ENCODE measurements at regions not wholly inside any gene's neighbourhood (a gene's known extent, or its start where the extent isn't known, plus 50 kb on each side); places are given as distances from the start of the nearest gene placed in this dataset.
"Not testable (repeated sequence)": the region's sequence is repeated elsewhere in the genome, so short reads cannot be mapped to it uniquely, and the experiment has no call there.

DNA sequence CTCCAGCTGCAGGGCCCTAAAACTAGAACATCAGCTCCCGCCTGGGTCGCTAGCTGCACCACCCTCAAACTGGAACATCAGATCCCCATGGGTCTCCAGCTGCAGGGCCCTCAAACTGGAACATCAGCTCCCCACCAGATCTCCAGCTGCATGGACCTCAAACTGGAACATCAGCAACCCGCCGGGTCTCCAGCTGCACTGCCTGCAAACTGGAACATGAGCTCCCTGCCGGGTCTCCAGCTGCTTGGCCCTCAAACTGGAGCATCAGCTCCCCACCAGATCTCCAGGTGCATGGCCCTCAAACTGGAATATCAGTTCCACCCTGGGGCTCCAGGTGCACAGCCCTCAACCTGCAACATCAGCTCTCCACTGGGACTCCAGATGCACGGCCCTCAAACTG is 82.7 kb downstream of the TFRC start:
- DNase-seq (ENCODE audit: low read depth in 3 of 3, low spot score in 2 of 3): not testable (repeated sequence)

DNA sequence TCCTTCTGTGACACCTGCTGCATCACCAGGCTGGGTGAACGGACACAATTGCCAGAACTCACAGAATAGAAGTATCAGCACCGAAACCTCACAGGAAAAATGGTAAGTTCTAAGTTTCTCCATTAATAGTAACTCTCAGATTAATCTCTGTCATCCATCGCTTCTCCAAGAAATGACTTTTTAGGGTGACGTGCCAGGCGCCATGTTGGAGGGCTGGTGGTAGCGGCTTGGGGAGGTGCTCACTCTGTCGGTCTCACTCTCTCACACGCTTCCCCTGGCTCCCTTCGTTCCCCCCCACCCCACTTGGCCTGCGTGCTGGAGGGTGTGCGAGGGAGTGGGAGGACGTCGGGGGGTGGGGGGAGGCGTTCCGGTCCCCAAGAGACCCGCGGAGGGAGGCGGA is 85.6 kb downstream of the TFRC start:
- not testable (repeated sequence) for DNase-seq (ENCODE audit: low read depth in 3 of 3, low spot score in 2 of 3)

DNA sequence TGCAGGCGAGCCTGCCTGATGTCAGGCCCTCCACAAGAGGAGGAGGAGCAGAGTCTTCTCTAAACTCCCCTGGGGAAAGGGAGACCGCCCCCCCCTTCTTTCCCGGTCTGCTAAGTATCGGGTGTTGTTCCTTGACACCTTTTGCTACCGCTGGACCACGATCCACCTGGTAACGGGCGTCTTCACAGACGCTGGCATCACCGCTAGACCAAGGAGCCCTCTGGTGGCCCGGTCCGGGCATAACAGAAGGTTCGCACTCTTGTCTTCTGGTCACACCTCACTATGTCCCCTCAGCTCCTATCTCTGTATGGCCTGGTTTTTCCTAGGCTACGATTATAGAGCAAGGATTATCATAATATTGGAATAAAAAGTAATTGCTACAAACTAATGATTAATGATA is 86.0 kb upstream of the TNK2 start:
- DNase-seq (ENCODE audit: low read depth in 3 of 3, low spot score in 2 of 3): not testable (repeated sequence)

DNA sequence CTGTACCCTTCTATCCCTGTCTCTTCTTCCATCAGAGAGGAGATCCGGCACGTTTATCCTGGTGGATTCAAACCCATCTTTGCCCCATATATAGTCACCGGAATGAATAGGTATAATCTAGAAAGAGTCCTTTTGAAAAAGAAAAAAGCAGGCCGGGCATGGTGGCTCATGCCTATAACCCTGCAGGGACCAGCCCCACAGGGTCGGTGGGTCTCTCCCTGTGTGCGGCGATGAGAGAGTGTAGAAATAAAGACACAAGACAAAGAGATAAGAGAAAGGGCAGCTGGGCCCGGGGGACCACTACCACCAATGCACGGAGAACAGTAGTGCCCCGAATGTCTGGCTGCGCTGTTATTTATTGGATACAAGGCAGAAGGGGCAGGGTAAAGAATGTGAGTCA is 85.3 kb upstream of the TNK2 start:
- DNase-seq (ENCODE audit: low read depth in 3 of 3, low spot score in 2 of 3): not testable (repeated sequence)

DNA sequence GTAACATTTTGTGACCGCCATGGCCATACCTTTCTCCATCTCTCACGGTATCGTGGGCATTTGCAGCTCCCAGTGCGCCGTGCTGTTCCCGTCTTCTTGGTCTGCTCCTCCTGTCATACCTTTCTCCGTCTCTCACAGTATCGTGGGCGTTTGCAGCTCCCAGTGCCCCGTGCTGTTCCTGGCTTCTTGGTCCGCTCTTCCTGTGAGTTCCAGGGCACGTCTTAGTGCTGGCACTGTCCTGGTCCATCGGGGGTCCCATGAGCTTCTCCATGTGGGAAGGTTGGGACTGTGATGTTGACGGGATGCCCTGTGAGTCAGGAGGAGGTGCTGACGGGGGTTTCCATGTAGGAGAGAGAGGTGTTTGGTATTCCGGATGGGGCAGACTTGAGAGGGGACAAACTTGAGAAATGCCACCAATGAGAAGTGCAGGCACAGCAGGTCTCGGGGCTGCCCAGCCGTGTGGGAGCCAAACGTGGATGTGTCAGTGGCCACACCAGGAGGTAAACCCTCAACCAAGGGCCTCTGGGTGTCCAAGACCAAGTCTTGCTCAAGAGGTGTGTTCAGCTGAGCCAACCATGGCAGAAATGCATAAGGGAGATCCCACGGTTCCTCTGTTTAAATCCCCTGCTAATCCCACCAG is 84.7 kb upstream of the TNK2 start:
- not testable (repeated sequence) for DNase-seq (ENCODE audit: low read depth in 3 of 3, low spot score in 2 of 3)

DNA sequence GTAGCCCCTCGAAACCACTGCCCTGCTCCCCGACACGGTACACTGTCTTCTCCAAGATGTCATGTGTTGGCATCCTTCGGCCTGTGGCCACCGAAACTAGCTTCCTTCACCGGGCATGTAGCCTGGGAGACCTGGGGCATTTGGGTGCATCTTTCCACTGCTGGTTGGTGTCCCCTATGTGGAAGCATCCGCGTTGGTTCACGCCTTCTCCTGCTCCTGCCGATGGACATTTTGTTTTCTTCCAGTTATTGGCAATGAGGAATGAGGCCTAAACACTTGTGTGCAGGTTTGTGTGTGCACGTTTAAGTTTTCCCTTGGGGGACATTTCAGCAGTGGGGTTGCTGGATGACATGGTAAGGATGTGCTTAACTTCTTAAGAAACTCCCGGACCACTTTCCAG is 83.6 kb upstream of the TNK2 start:
- not testable (repeated sequence) for DNase-seq (ENCODE audit: low read depth in 3 of 3, low spot score in 2 of 3)

DNA sequence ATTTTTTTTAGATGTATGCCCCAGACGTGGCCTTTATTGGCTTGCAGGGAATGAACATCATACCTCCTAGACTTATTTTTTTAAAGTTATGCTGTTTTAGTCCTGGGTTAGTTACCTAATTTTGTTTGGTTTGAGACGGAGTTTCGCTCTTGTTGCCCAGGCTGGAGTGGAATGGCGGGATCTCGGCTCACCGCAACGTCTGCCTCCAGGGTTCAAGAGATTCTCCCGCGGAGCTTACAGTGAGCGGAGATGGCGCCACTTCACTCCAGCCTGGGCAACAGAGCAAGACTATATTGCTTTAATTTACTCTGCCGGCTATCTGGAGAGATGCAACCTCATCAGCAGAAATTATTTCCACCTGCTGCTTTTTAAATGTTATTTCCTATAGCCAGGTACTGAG is 82.9 kb upstream of the TNK2 start:
- not testable (repeated sequence) for DNase-seq (ENCODE audit: low read depth in 3 of 3, low spot score in 2 of 3)

DNA sequence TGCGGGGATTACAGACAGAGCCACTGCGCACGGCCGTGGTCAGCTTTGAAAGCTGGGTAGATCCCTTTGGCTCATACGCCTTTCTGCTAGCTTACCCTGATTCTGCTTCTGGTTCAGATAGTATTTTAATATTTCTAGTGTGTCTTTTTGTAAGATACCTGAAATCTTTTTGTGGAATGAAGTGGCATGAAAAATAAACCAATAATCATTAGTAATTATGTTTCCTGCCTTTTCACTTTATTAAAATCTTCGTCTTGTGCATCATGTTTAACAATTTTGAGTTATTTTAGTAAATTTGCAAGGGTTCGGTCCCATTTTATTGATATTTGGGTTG is 82.5 kb upstream of the TNK2 start:
- DNase-seq (ENCODE audit: low read depth in 3 of 3, low spot score in 2 of 3): not testable (repeated sequence)

DNA sequence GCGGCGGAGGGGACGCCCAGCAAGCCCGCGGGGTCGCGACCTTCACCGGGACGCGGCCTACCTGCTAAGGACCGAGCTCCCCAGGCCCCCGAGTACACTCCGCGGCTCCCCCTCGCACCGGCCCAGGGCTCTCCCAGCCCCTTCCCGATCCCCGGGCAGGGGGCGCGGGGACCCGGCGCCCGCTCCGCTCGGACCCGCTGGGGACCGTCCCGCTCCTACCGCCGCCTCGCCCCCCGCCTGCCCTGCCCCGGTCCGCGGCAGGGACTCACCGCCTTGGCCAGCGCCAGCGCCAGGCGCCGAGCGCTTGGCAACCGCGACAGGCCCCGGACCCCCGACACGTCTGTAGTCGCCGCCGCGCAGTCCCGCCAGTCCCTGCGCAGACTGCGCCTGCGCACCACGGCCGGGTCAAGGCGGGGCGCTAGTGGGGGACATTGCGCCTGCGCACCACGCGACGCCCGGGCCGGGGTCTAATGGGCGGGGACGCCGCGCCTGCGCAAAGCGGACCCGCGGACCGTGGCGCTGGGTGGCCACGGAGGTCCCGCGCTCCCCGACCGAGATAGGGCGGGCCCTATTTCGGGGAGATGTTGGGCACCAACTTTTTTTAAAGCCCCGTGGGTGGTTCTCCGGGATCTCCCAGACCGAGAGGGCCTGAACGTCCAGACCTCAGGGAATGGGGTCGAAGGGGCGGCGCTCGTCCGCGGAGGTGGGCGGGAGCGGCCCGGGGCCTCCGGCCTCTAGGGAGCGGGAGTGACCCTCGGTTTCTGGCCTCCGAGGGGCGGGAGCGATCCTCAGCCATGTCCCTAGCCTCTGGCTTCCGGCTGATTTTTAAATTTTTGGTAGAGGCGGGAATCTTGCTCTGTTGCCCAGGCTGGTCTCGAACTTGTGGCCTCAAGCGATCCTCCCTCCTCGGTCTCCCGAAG is 81.8 kb upstream of the TNK2 start:
- DNase-seq (ENCODE audit: low read depth in 3 of 3, low spot score in 2 of 3): peak in 2 of 3 donors; percentile 47 to 76

DNA sequence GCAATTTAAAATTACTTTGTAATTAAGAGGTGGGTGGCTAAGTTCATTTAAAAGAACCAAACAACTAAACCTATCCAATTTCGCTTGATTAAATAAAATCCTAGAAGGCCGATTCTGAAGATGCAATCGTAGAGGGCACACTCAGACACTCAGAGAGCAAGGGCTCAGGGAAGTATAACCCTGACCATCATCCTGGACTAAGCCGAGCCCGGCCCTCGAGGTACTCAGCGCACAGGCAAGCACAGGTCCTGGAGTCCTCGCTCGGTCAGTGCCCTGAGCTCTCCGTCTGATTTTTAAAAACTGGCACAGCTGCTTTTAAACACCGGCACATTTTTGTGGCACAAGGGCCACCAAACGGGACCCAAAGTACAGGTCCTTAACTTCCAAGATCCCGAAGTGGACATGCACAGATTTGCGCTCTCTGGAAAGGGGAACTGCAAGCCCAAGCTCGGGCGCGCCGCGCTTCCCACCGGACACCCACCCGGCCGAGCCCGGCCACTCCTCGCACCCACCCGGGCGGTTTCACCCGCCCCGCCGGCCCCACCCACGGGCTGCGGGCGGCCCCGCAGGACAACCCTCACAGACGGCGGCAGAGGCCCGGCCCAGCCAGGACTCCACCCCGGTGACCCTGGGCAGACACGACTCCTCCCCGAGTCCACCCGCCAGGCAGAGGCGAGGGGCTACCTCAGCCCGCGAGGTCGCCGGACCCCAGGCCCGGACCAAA is 81.0 kb upstream of the TNK2 start:
- not testable (repeated sequence) for DNase-seq (ENCODE audit: low read depth in 3 of 3, low spot score in 2 of 3)

DNA sequence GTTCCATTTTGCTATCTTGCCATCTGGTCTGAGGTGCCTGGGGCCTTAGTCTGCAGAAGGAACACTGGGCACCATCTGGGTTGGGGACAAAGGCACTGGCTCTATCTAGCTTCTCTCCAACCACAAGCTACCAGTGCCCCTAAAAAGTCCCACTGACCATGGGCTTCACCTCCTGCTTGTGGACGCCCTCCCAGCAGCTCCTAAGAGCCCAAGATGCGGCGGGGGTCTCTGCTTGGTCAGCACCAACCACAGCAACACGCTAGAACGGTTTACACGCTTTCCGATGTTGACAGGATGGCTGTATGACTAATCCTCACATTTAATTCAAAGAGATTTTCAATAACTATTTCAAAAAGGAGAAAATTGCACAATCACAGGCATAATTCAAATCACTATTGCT is 80.4 kb upstream of the TNK2 start:
- DNase-seq (ENCODE audit: low read depth in 3 of 3, low spot score in 2 of 3): not testable (repeated sequence)

DNA sequence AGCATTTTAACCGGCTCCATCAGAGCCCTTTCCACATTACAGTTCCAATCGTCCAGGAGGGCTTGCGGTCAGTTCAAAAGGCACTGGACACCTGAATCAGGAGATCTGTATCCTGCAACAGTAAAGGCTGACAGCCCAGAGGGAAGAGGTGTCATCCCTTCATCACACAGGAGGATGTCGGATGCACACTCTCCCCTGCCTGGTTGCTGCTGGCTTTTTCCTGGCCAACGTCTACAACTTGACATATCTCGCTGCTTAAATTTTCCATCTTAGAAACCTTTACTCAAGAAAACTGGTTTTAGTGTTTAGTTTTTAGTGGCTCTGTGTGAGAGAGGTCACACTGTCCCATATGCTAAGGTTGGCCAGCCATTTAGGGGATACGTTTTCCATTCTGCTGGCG is 78.7 kb upstream of the TNK2 start:
- not testable (repeated sequence) for DNase-seq (ENCODE audit: low read depth in 3 of 3, low spot score in 2 of 3)

DNA sequence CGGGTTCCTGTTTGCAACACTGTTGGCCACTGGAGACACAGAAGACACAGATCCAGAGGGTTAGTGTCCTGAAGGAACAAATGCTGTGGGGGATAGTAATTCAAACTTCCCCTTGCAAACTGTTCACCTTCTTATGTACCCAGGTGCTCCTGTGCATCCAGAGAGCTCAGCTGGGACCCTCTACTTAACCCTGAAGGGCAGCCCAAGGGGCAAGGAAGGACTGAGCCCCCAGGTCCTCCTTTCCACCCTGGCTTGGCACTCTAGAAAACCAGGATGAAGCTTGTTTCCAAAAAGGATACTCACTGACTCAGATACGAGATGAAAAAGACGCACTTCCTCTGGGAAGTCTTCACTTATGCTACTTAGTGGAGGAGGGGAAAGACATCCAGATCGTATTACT is 78.2 kb upstream of the TNK2 start:
- DNase-seq (ENCODE audit: low read depth in 3 of 3, low spot score in 2 of 3): not testable (repeated sequence)

DNA sequence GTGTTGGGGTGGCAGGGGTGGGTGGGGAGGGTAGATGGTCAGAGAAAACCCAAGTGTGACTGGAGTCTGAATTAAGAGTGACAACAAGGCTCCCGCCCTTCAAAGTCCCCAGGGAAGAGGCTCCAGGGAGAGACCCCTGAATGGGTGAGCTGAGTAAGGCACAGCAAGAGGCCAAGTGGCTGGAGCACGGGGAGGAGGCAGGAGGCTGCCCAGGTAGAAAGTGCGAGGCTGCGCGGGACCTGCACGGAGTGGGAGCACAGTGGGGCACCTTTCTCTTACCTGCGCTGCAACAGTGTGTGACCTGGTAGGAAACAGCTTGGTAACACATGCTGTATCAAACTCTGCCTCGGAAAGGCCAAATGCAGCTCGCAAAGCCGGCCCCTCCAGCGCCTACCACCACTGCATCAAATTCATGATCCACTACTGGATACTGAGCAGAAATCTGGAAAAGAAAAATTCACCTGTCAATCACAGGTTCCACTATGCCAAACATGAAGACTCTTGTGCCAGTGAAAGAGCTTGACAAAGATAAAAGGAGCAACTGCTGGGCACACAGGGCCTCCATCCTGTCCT is 77.1 kb upstream of the TNK2 start:
- not testable (repeated sequence) for DNase-seq (ENCODE audit: low read depth in 3 of 3, low spot score in 2 of 3)

DNA sequence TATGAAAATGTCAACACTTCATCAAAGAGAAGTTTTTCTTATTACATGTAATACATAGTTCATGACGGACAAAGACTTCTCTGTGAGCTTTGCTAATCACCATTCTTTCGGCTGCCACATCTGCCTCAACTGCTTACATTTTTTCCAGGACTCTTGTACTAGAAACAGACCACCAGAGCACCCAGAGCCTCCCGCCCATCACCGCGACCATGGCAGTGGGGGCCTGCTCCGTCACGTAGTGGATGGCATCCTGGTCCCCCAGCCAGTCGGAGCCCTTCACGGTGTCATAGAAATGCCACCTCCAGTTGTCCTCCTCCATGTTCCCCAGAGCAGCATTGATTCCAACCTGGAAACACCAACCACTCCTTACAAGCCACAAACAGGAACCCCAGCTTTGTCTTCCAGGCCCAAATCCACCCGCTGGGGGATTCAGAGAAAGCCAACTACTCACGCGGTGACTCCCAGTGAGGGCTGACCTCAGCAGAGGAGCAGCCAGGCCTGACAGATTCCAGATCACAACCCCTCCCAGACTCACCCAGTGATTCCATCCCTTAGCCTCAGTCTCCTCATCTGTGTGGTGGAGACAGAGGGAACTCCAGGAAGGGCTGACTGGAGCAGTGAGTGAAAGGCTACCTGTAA is 76.2 kb upstream of the TNK2 start:
- DNase-seq (ENCODE audit: low read depth in 3 of 3, low spot score in 2 of 3): not testable (repeated sequence)

DNA sequence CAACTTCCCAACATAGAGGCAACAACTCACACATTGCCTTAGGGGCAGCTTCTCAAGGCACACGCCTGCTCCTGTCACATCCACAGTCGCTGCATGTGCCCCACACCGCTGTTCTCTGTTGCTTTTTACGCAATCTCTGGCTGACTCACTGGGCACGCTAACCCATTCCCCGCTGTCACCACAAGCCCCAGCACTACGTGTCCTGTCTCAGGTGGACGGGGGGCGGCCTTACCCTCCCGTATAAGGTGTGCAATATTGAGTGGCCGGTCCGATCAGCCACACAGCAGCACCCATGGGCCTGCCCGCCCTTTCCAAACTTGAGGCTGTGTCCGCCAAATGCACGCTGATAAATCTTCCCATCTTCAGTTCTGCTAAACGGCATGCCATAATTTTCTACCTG is 75.5 kb upstream of the TNK2 start:
- DNase-seq (ENCODE audit: low read depth in 3 of 3, low spot score in 2 of 3): not testable (repeated sequence)

DNA sequence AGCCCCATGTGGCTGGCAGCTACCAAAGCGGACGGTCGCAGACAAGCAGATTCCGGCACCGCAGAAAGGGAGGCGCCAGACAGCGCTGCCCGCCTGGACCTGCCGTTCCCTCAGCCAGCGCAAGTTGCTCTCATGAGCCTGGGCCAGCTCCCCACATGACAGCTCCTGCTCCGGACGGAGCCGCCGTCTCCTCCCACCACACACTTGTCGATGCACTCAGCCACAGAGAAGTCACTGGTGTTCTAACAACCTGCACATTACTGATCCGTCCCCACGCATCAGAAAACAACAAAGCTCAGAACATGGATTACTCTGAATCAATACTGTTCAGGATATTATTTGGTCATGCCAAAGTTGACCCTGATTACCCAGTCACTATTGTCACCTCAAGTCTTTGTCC is 74.4 kb upstream of the TNK2 start:
- not testable (repeated sequence) for DNase-seq (ENCODE audit: low read depth in 3 of 3, low spot score in 2 of 3)

DNA sequence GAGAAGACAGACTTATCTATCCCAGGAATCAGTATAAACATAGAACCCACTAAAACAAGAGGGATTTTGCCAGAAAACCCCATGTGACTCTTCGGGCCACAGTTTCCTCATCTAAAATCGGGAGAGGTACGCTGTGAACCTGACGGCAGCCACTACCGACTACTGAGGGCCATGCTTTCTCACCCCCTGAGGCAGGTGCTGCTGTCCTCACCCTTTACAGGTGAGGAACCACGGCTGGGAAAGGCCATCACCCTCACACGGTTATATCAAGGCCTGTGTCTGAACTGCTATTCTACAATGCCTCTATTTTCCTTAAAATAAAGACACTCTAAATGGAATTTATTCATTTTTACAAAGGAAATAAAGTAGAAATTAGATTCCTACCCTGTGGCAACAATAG is 73.4 kb upstream of the TNK2 start:
- DNase-seq (ENCODE audit: low read depth in 3 of 3, low spot score in 2 of 3): not testable (repeated sequence)

DNA sequence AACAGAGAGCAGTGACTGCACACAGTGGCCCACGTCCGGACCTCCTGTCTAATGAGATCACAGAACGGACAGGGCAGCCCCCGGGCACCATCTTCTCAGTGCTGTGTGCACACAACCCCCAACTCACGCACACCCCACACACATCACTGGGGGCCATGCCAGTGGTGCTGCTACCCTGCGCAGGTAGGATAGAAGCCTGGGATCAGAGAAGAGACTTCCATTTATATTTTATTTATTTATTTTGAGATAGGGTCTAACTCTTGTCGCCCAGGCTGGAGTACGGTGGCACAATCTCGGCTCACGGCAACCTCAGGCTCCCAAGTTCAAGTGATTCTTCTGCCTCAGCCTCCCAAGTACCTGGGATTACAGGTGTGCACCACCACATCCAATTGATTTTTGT is 71.5 kb upstream of the TNK2 start:
- not testable (repeated sequence) for DNase-seq (ENCODE audit: low read depth in 3 of 3, low spot score in 2 of 3)

DNA sequence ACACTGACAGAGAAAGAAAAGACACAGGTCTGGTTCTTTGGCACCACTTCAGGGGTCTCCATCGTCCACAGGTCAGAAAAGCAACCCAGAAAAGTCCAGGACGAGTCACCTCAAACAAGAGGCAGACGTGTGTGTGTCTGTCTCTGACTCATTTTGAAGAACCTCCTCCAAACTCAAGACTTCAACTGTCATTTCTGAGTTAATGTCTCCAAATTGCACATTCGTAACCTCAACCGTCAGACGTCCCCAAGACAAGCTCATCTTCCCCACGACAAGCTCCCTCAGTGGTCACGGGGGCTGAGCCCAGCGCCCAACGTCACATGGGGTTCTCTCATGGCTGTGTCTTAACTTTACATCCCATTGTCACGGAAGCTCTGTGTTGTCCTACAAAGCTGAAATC is 70.2 kb upstream of the TNK2 start:
- not testable (repeated sequence) for DNase-seq (ENCODE audit: low read depth in 3 of 3, low spot score in 2 of 3)

DNA sequence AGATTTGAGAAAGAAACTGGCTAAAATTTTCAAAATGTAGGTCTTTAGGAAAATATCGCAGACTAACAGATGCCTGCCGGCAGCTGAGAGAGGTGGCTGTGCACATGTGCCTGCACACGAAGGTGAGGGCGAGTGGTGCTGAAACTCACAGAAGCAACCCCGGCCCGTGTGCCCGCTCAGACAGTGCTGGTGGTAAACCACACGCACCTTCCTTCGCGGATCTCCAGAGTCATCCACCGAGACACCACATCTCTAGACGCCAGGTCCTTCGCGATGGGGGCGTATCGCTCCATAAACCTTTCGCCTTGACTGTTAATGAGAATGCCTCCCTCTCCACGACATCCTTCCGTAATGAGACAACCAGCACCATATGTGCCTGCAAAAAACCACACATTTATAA is 68.5 kb upstream of the TNK2 start:
- not testable (repeated sequence) for DNase-seq (ENCODE audit: low read depth in 3 of 3, low spot score in 2 of 3)

Measured in right renal cortex interstitium (tissue), 3 donors.